A549 (cell line): ENCODE measurements at regions not wholly inside any gene's neighbourhood (a gene's known extent, or its start where the extent isn't known, plus 50 kb on each side); places are given as distances from the start of the nearest gene placed in this dataset.

Source experiments
- ATAC-seq, 2 experiments: fragments of 200-7000 bp in 1 of 2; fragments of >200 bp in 1 of 2; cut with Nextera tagmentation in 1 of 2; cut with Tn5 transposase in 1 of 2; 3 replicates each; pipeline versions ENCODE4 v1.8.0 to v1.9.1; 2018 to 2020; ENCODE audit warnings: mild to moderate bottlenecking in 1 of 2, moderate library complexity in 1 of 2
- CTCF ChIA-PET: fragments of 300-600 bp; sonication (Branson Sonifier 250); formaldehyde crosslinking; extraction: SDS; loops from one replicate; lab custom pipeline; 2021; ENCODE audit warnings: antibody characterized with exemption, inconsistent platforms; lab: Yijun Ruan, JAX
- POLR2A ChIA-PET: fragments of 350-600 bp; formaldehyde crosslinking; extraction: SDS; loops from one replicate; lab custom pipeline; 2021; ENCODE audit warnings: antibody characterized with exemption, inconsistent platforms; lab: Yijun Ruan, JAX
- DNase-seq, 2 experiments: peaks; one replicate each; pipeline versions ENCODE4 v3.0.0 to v3.0.0-alpha.2; 2011 to 2016; ENCODE audit warnings: low read depth in 1 of 2, low spot score in 1 of 2
- FAIRE-seq: peaks from 2 replicates; lab custom pipeline; 2011; peaks lifted over from hg19 to GRCh38; lab: Jason Lieb, UNC
- H3K27ac ChIP-seq, 2 experiments: fragments of >200 bp; sonication (Bioruptor Twin); formaldehyde crosslinking; 3 replicates each; pipeline ENCODE4 v1.5.1; 2016 to 2017
- H3K4me1 ChIP-seq: fragments of >200 bp; sonication (Bioruptor Twin); formaldehyde crosslinking; 3 replicates; pipeline ENCODE4 v1.6.1; 2016
- H3K4me2 ChIP-seq: fragments of >200 bp; sonication (Bioruptor Twin); formaldehyde crosslinking; 3 replicates; pipeline ENCODE4 v1.6.1; 2016
- H3K4me3 ChIP-seq: fragments of >200 bp; sonication (Bioruptor Twin); formaldehyde crosslinking; 3 replicates; pipeline ENCODE4 v1.5.1; 2016
- H3K9me3 ChIP-seq: fragments of >200 bp; sonication (Bioruptor Twin); formaldehyde crosslinking; 3 replicates; pipeline ENCODE4 v1.6.1; 2016
- BHLHE40 ChIP-seq: IDR thresholded peaks from 2 replicates; pipeline ENCODE4 v1.6.1; 2012; ENCODE audit warnings: low read depth, low read length, inconsistent platforms
- CHD2 ChIP-seq: fragments of 150-350 bp; IDR thresholded peaks from 2 replicates; pipeline ENCODE4 v1.6.1; 2014; ENCODE audit warnings: low read length; ENCODE audit not compliant: partially characterized antibody
- FOSB ChIP-seq: fragments of 250-450 bp; sonication (Bioruptor Pico); IDR thresholded peaks from 2 replicates; pipeline ENCODE4 v1.5.0; 2020; ENCODE audit warnings: mild to moderate bottlenecking, moderate library complexity
- HDAC2 ChIP-seq: fragments of 200-600 bp; sonication (generic); IDR thresholded peaks from 2 replicates; pipeline ENCODE4 v1.6.1; 2016
- HEYL ChIP-seq: fragments of 250-450 bp; sonication (Bioruptor Pico); IDR thresholded peaks from 2 replicates; pipeline ENCODE4 v1.8.0; 2021; ENCODE audit warnings: mild to moderate bottlenecking, moderate library complexity
- HOXB13 ChIP-seq: fragments of 250-450 bp; sonication (Bioruptor Pico); IDR thresholded peaks from 2 replicates; pipeline ENCODE4 v1.5.0; 2020; ENCODE audit warnings: low read depth, mild to moderate bottlenecking, moderate library complexity
- HOXB5 ChIP-seq: fragments of 250-450 bp; sonication (Bioruptor Pico); IDR thresholded peaks from 2 replicates; pipeline ENCODE4 v1.5.0; 2020; ENCODE audit warnings: mild to moderate bottlenecking, moderate library complexity
- JUN ChIP-seq, 2 experiments: fragments of >200 bp; sonication (Bioruptor Twin); formaldehyde crosslinking; IDR thresholded peaks; 2 replicates in 1 of 2; 3 replicates in 1 of 2; pipeline ENCODE4 v1.6.1; 2016 to 2017
- MAFK ChIP-seq: fragments of 450-650 bp; IDR thresholded peaks from 2 replicates; pipeline ENCODE4 v1.6.1; 2014; ENCODE audit not compliant: partially characterized antibody
- NPAS2 ChIP-seq: fragments of 250-450 bp; sonication (Bioruptor Pico); IDR thresholded peaks from 2 replicates; pipeline ENCODE4 v1.8.0; 2022; ENCODE audit warnings: mild to moderate bottlenecking, moderate library complexity, borderline replicate concordance
- RAD21 ChIP-seq, 2 experiments: fragments of >200 bp in 1 of 2; sonication (Bioruptor Twin) in 1 of 2; formaldehyde crosslinking in 1 of 2; IDR thresholded peaks in 1 of 2; conservative IDR thresholded peaks in 1 of 2; 2 replicates in 1 of 2; 3 replicates in 1 of 2; pipeline ENCODE4 v1.6.1; 2012 to 2018; ENCODE audit warnings: inconsistent platforms in 1 of 2
- RARB ChIP-seq: fragments of 250-450 bp; sonication (Bioruptor Pico); IDR thresholded peaks from 2 replicates; pipeline ENCODE4 v1.8.0; 2021; ENCODE audit warnings: mild to moderate bottlenecking, moderate library complexity
- RFX5 ChIP-seq: fragments of 450-650 bp; IDR thresholded peaks from 2 replicates; pipeline ENCODE4 v1.7.1; 2014; ENCODE audit warnings: antibody characterized with exemption, mild to moderate bottlenecking, moderate library complexity
- SREBF2 ChIP-seq: fragments of 450-650 bp; IDR thresholded peaks from 2 replicates; pipeline ENCODE4 v1.6.1; 2014; ENCODE audit warnings: mild to moderate bottlenecking, moderate library complexity
- TP53 ChIP-seq: fragments of 250-450 bp; sonication (Bioruptor Pico); IDR thresholded peaks from 2 replicates; pipeline ENCODE4 v1.5.0; 2021; ENCODE audit warnings: mild to moderate bottlenecking, moderate library complexity
- ZSCAN20 ChIP-seq: fragments of 250-450 bp; sonication (Bioruptor Pico); IDR thresholded peaks from 2 replicates; pipeline ENCODE4 v1.8.0; 2022; ENCODE audit warnings: mild to moderate bottlenecking, moderate library complexity
- WGBS: methylation state at CpG from one replicate; pipeline ENCODE4 v1.1.6; 2017; ENCODE audit errors: missing lambda C conversion rate; 5-methylcytosine and 5-hydroxymethylcytosine counted together
- TF ChIP-seq, protein P1 (sequence below): fragments of >200 bp; sonication (Bioruptor Twin); formaldehyde crosslinking; IDR thresholded peaks from 2 replicates; pipeline ENCODE4 v1.6.1; 2016
- TF ChIP-seq, protein P2 (sequence below): fragments of 150-350 bp; IDR thresholded peaks from 2 replicates; pipeline ENCODE4 v1.6.1; 2014; ENCODE audit warnings: low read depth, mild to moderate bottlenecking, low read length
- TF ChIP-seq, protein P3 (sequence below): IDR thresholded peaks from 2 replicates; pipeline ENCODE4 v1.6.1; 2012
- TF ChIP-seq, protein P4 (sequence below): fragments of >200 bp; sonication (Bioruptor Twin); formaldehyde crosslinking; IDR thresholded peaks from 3 replicates; pipeline ENCODE4 v1.5.1; 2016
- TF ChIP-seq, protein P5 (sequence below): fragments of 250-450 bp; sonication (Bioruptor Pico); IDR thresholded peaks from 2 replicates; pipeline ENCODE4 v1.5.0; 2020; ENCODE audit warnings: low read depth, mild to moderate bottlenecking, moderate library complexity
- TF ChIP-seq, protein P6 (sequence below): fragments of 450-650 bp; IDR thresholded peaks from 2 replicates; pipeline ENCODE4 v1.6.1; 2014; ENCODE audit warnings: antibody characterized with exemption

DNA sequence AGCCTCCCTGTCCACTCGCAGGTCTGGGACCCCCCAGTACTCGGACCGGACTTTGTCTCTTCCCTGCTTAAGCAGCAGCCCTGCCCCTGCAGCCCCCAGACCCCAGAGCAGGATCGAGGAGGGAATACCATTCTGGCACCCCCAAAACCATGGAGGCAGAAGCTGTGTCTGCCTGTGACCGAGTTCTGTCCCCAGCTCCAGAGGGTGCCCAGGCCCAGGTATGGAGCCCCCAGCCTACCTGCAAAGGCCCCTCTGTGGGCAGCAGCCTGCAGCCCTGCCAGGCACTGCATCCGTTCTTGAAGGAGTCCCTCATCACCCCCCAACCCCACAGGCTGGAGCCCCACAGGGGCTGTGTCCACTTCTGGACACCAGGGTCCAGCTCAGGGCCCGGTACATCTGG, 163.8 kb downstream of the BRD1 start:
- TF ChIP-seq RARB (no peak), HOXB5 (CRISPR knock-in tag) (no peak), HDAC2 (no peak), FOSB (CRISPR knock-in tag) (no peak), NPAS2 (no peak), CHD2 (no peak), JUN (IDR thresholded peaks at IDR 0.05) (no peak), RFX5 (no peak), ZSCAN20 (CRISPR knock-in tag) (no peak)
- TF ChIP-seq, protein P1, sequence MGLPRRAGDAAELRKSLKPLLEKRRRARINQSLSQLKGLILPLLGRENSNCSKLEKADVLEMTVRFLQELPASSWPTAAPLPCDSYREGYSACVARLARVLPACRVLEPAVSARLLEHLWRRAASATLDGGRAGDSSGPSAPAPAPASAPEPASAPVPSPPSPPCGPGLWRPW = no peak
- TF ChIP-seq, protein P2, sequence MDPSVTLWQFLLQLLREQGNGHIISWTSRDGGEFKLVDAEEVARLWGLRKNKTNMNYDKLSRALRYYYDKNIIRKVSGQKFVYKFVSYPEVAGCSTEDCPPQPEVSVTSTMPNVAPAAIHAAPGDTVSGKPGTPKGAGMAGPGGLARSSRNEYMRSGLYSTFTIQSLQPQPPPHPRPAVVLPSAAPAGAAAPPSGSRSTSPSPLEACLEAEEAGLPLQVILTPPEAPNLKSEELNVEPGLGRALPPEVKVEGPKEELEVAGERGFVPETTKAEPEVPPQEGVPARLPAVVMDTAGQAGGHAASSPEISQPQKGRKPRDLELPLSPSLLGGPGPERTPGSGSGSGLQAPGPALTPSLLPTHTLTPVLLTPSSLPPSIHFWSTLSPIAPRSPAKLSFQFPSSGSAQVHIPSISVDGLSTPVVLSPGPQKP = no peak
- TF ChIP-seq, protein P3, sequence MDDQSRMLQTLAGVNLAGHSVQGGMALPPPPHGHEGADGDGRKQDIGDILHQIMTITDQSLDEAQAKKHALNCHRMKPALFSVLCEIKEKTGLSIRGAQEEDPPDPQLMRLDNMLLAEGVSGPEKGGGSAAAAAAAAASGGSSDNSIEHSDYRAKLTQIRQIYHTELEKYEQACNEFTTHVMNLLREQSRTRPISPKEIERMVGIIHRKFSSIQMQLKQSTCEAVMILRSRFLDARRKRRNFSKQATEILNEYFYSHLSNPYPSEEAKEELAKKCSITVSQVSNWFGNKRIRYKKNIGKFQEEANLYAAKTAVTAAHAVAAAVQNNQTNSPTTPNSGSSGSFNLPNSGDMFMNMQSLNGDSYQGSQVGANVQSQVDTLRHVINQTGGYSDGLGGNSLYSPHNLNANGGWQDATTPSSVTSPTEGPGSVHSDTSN = no peak
- TF ChIP-seq, protein P4, sequence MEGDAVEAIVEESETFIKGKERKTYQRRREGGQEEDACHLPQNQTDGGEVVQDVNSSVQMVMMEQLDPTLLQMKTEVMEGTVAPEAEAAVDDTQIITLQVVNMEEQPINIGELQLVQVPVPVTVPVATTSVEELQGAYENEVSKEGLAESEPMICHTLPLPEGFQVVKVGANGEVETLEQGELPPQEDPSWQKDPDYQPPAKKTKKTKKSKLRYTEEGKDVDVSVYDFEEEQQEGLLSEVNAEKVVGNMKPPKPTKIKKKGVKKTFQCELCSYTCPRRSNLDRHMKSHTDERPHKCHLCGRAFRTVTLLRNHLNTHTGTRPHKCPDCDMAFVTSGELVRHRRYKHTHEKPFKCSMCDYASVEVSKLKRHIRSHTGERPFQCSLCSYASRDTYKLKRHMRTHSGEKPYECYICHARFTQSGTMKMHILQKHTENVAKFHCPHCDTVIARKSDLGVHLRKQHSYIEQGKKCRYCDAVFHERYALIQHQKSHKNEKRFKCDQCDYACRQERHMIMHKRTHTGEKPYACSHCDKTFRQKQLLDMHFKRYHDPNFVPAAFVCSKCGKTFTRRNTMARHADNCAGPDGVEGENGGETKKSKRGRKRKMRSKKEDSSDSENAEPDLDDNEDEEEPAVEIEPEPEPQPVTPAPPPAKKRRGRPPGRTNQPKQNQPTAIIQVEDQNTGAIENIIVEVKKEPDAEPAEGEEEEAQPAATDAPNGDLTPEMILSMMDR = no peak
- TF ChIP-seq, protein P5, sequence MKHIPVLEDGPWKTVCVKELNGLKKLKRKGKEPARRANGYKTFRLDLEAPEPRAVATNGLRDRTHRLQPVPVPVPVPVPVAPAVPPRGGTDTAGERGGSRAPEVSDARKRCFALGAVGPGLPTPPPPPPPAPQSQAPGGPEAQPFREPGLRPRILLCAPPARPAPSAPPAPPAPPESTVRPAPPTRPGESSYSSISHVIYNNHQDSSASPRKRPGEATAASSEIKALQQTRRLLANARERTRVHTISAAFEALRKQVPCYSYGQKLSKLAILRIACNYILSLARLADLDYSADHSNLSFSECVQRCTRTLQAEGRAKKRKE (CRISPR knock-in tag) = no peak
- no peak overlapping the region for H3K27ac ChIP-seq
- ChIA-PET POLR2A (no interaction called here), CTCF (interaction anchor here (1.0 kb wide), 1 partner anchor 63 kb away, joined by 4 read pairs; no protein-coding TSS in a partner anchor)
- H3K4me2 ChIP-seq = no peak overlapping the region
- WGBS = 0% methylated on average over 4 of the region's 7 CpGs
- FAIRE-seq (no peak), ATAC-seq (no peak), DNase-seq (no peak)
- H3K4me1 ChIP-seq = no peaks in the 10 kb centered on the region
- no peak overlapping the region for H3K4me3 ChIP-seq
- no peaks in the 10 kb centered on the region for H3K9me3 ChIP-seq

DNA sequence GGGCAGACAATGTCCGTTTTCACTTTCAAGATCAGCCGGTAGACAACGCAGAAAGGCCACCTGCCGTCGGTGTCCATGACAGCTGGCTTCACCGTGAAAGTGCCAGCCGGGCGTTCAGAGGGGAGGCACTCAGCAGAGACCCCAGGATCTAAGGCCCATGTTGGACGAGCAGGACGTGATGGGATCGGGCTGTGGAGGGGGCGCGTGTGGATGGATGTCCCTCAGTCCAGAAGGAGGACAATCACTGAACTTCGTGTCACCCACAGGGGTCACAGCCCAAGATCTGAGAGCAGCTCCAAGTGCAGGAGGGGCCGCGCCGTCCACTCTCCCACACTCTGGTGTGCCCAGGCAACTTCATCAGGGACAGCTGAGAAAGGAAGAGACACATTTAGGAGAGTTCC, 164.4 kb downstream of the BRD1 start:
- H3K27ac ChIP-seq = no peak overlapping the region
- FAIRE-seq (no peak), ATAC-seq (no peak), DNase-seq (no peak)
- no peaks in the 10 kb centered on the region for H3K4me1 ChIP-seq
- WGBS = 15% methylated on average over 9 of the region's 17 CpGs
- no peak overlapping the region for H3K4me3 ChIP-seq
- no peak for TF ChIP-seq TP53 (CRISPR knock-in tag)
- TF ChIP-seq HOXB13 (CRISPR knock-in tag) = no peak
- TF ChIP-seq, protein P2 = no peak
- no peak for TF ChIP-seq RAD21 (conservative IDR thresholded peaks at IDR 0.05 in 1 of 2, IDR thresholded peaks at IDR 0.05 in 1 of 2)
- no peak for TF ChIP-seq SREBF2
- TF ChIP-seq, protein P6, sequence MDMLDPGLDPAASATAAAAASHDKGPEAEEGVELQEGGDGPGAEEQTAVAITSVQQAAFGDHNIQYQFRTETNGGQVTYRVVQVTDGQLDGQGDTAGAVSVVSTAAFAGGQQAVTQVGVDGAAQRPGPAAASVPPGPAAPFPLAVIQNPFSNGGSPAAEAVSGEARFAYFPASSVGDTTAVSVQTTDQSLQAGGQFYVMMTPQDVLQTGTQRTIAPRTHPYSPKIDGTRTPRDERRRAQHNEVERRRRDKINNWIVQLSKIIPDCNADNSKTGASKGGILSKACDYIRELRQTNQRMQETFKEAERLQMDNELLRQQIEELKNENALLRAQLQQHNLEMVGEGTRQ = no peak
- TF ChIP-seq MAFK = no peak
- no peak for TF ChIP-seq BHLHE40
- no peak for TF ChIP-seq HEYL (CRISPR knock-in tag)
- H3K4me2 ChIP-seq = no peak overlapping the region
- CTCF ChIA-PET = interaction anchor here (0.6 to 1.0 kb wide), 2 partner anchors 63 to 221 kb away, joined by 3 to 4 read pairs; no protein-coding TSS in a partner anchor
- POLR2A ChIA-PET = no interaction called here
- no peaks in the 10 kb centered on the region for H3K9me3 ChIP-seq
